ENCODE measurements at regions not wholly inside any gene's neighbourhood (a gene's known extent, or its start where the extent isn't known, plus 50 kb on each side); places are given as distances from the start of the nearest gene placed in this dataset.
"Not testable (repeated sequence)": the region's sequence is repeated elsewhere in the genome, so short reads cannot be mapped to it uniquely, and the experiment has no call there.

DNA sequence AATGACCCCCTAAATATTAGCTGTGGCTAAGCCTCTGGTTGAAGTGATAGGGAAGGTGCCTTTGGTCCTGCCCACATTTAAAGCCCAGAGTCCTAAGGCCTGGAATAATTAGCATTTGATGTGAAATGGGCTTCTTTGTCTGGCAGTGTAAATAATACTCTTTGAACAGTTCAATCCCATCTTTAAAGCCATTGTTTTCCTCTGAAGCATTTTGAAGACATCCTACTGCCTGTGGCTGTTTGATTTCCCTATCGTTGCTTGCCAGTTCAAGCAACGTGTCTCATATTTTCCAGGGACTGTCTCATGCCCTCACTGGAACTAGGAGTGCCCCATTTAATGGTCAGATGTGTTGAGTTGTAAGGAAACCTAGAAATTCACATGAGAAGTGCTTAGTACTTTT lies 89.3 kb upstream of the BTN3A2 start:
- no peak for DNase-seq
- H3K36me3 ChIP-seq (ENCODE audit: insufficient read depth in 1 of 2, low read depth in 1 of 2): peaks cover 2 to 7% of the 10 kb centered on the region in 2 donors
- no peak for ATAC-seq
- 61 to 69% (median 63%) methylated on average over 2 of the region's 2 CpGs for WGBS, 3 donors
- no peak overlapping the region for H3K4me3 ChIP-seq
- intact Hi-C loops (cut with DNase I): no loop called here
- peaks cover 8% of the 10 kb centered on the region for H3K4me1 ChIP-seq
- no peaks in the 10 kb centered on the region for H3K9me3 ChIP-seq
- TF ChIP-seq, protein P1, sequence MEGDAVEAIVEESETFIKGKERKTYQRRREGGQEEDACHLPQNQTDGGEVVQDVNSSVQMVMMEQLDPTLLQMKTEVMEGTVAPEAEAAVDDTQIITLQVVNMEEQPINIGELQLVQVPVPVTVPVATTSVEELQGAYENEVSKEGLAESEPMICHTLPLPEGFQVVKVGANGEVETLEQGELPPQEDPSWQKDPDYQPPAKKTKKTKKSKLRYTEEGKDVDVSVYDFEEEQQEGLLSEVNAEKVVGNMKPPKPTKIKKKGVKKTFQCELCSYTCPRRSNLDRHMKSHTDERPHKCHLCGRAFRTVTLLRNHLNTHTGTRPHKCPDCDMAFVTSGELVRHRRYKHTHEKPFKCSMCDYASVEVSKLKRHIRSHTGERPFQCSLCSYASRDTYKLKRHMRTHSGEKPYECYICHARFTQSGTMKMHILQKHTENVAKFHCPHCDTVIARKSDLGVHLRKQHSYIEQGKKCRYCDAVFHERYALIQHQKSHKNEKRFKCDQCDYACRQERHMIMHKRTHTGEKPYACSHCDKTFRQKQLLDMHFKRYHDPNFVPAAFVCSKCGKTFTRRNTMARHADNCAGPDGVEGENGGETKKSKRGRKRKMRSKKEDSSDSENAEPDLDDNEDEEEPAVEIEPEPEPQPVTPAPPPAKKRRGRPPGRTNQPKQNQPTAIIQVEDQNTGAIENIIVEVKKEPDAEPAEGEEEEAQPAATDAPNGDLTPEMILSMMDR (IDR thresholded peaks at IDR 0.05): no peak
- peaks cover 0 to 52% (median 22%) of the 10 kb centered on the region in 3 donors for H3K27me3 ChIP-seq (ENCODE audit: insufficient read depth in 3 of 3, low read length in 2 of 3)
- no peak overlapping the region for H3K27ac ChIP-seq

DNA sequence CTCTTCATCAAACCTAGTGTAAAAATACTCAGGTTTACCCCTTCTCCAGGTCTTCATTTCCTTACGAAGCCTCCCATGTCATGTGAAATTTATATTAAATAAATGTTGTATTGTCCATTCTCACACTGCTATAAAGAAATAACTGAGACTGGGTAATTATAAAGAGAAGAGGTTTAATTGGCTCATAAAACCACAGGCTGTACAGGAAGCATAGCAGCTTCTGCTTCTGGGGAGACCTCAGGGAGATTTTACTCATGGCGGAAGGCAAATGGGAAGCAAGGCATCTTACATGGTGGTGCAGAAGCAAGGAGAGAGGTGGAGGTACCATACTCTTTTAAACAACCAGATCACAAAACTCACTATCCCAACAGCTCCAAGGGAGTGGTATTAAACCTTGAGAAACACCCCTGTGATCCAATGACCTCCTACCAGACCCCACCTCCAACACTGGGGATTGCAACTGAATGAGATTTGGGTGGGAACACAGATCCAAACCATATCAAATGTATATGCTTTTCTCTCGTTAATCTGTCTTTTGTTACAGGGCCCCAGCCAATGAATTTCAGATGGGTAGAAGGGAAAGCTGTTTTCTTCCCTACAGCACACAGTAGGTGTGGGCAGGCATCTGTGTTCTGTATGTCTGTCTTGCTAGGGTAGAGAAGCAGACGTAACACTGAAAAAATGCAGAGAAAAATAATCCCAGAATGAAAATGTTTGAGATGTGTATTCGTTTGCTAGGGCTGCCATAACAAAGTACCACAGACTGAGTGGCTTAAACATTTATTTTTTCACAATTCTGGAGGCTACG lies 88.0 kb upstream of the BTN3A2 start:
- Histone ChIP-seq H3K36me3 (ENCODE audit: insufficient read depth in 1 of 2, low read depth in 1 of 2) (peaks cover 8 to 17% of the 10 kb centered on the region in 2 donors), H3K27me3 (ENCODE audit: insufficient read depth in 3 of 3, low read length in 2 of 3) (peaks cover 0 to 38% (median 12%) of the 10 kb centered on the region in 3 donors), H3K27ac (no peak overlapping the region), H3K4me1 (peaks cover 8% of the 10 kb centered on the region), H3K9me3 (no peaks in the 10 kb centered on the region), H3K4me3 (no peak overlapping the region)
- 80 to 90% (median 85%) methylated on average over 6 of the region's 6 CpGs for WGBS, 3 donors
- no peak for ATAC-seq
- DNase-seq: no peak
- TF ChIP-seq, protein P1 (IDR thresholded peaks at IDR 0.05): no peak
- intact Hi-C loops (cut with DNase I): no loop called here

DNA sequence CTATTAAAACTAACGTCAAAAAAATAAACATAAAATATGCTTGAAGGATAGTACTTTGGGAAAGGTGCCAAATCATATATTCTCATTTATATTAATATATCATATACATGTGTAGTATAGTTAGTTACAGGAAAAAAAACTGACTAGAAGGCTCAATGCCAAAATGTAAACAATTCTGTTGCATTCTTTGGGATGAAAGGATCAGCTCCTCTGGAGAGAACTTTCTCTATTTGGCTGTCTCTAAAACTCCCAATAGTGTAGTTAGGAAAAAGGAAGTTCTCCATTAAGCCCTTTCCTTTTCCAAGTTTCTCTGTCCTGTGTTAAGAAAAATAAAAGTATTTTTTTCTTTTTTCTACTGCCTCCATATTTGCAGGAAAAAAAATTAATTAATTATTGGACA lies 86.5 kb upstream of the BTN3A2 start:
- TF ChIP-seq, protein P1 (IDR thresholded peaks at IDR 0.05): no peak
- intact Hi-C loops (cut with DNase I): no loop called here
- WGBS, 3 donors: 58 to 67% (median 61%) methylated on average over 1 of the region's 1 CpG
- Histone ChIP-seq H3K36me3 (ENCODE audit: insufficient read depth in 1 of 2, low read depth in 1 of 2) (peaks cover 8 to 17% of the 10 kb centered on the region in 2 donors), H3K4me3 (no peak overlapping the region), H3K4me1 (peaks cover 18% of the 10 kb centered on the region), H3K27ac (no peak overlapping the region), H3K9me3 (no peaks in the 10 kb centered on the region), H3K27me3 (ENCODE audit: insufficient read depth in 3 of 3, low read length in 2 of 3) (peaks cover 0 to 23% (median 1%) of the 10 kb centered on the region in 3 donors)
- ATAC-seq: no peak
- DNase-seq: no peak

DNA sequence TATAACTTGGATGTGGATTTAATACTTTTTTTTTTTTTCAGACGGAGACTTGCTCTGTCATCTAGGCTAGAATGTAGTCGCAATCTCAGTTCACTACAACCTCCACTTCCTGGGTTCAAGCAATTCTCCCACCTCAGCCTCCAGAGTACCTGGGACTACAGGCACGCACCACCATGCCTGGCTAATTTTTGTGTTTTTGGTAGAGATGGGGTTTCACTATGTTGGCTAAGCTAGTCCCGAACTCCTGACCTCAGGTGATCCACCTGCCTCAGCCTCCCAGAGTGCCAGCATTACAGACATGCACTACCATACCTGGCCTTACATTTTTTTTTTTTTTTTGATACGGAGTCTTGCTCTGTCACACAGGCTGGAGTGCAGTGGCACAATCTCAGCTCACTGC lies 85.6 kb upstream of the BTN3A2 start:
- H3K4me3 ChIP-seq; DNase-seq; intact Hi-C loops (cut with DNase I); ATAC-seq; H3K9me3 ChIP-seq; H3K27ac ChIP-seq: not testable (repeated sequence)
- peaks cover 8 to 17% of the 10 kb centered on the region in 2 donors for H3K36me3 ChIP-seq (ENCODE audit: insufficient read depth in 1 of 2, low read depth in 1 of 2)
- WGBS, 3 donors: 93 to 97% (median 96%) methylated on average over 5 of the region's 5 CpGs
- H3K27me3 ChIP-seq (ENCODE audit: insufficient read depth in 3 of 3, low read length in 2 of 3): peaks cover 0 to 14% (median 0%) of the 10 kb centered on the region in 3 donors
- peaks cover 23% of the 10 kb centered on the region for H3K4me1 ChIP-seq

DNA sequence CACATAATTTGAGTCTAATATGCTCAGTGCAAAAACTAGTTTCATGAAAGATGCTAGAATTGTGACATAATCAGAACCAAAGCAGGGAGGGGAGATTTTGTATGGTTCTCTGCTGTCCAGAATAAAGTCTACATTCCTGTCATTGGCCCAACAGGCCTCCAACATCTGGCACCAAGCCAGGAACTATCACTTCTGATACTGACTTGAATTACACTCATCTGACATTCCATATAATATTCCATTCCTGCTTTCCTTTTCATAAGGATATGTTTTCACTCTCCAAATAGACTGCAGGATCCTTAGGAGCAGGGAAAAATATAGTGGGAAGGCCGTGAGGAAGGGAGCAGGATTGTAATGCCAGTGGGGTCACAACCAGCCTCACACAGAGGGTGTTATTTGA lies 84.6 kb upstream of the BTN3A2 start:
- TF ChIP-seq, protein P1 (IDR thresholded peaks at IDR 0.05): no peak
- H3K4me3 ChIP-seq: no peak overlapping the region
- no peaks in the 10 kb centered on the region for H3K9me3 ChIP-seq
- H3K27ac ChIP-seq: no peak overlapping the region
- no peak for ATAC-seq
- intact Hi-C loops (cut with DNase I): loop anchor here in 1 of 2 donors (5.0 to 10.0 kb wide), 2 partner anchors 42 to 226 kb away; a partner anchor contains a TSS
- no peak for DNase-seq
- 79 to 89% (median 81%) methylated on average over 1 of the region's 1 CpG for WGBS, 3 donors
- H3K4me1 ChIP-seq: peaks cover 23% of the 10 kb centered on the region
- peaks cover 8 to 17% of the 10 kb centered on the region in 2 donors for H3K36me3 ChIP-seq (ENCODE audit: insufficient read depth in 1 of 2, low read depth in 1 of 2)
- H3K27me3 ChIP-seq (ENCODE audit: insufficient read depth in 3 of 3, low read length in 2 of 3): peaks cover 0 to 4% (median 0%) of the 10 kb centered on the region in 3 donors

All from psoas muscle (tissue), 7 donors.